HEK293 (cell line): ENCODE measurements at regions not wholly inside any gene's neighbourhood (a gene's known extent, or its start where the extent isn't known, plus 50 kb on each side); places are given as distances from the start of the nearest gene placed in this dataset.

Source experiments
- CTCF ChIA-PET: fragments of 350-600 bp; formaldehyde crosslinking; extraction: SDS; loops from one replicate; lab custom pipeline; 2021; ENCODE audit warnings: antibody characterized with exemption; lab: Yijun Ruan, JAX
- POLR2A ChIA-PET: fragments of 300-600 bp; formaldehyde crosslinking; extraction: SDS; loops from one replicate; lab custom pipeline; 2020; ENCODE audit warnings: antibody characterized with exemption, inconsistent platforms; lab: Yijun Ruan, JAX
- H3K27ac ChIP-seq: fragments of 200-500 bp; sonication (Bioruptor generic); 2 replicates; pipeline ENCODE4 v1.5.1; 2014; ENCODE audit warnings: low read depth, low read length, control low read depth, inconsistent platforms; ENCODE audit errors: extremely low read depth
- H3K36me3 ChIP-seq, 2 experiments: fragments of 200-500 bp in 1 of 2; sonication (Bioruptor generic) in 1 of 2; 1 replicate in 1 of 2; 2 replicates in 1 of 2; pipeline ENCODE4 v1.5.1; 2014 to 2017; ENCODE audit warnings: inconsistent platforms in 2 of 2, low read length in 2 of 2; ENCODE audit not compliant: control insufficient read depth in 2 of 2, insufficient read depth in 1 of 2
- H3K4me1 ChIP-seq: fragments of 200-500 bp; sonication (Bioruptor generic); 2 replicates; pipeline ENCODE4 v1.5.1; 2014; ENCODE audit warnings: mild to moderate bottlenecking, low read length, inconsistent platforms; ENCODE audit not compliant: control insufficient read depth, insufficient read depth
- H3K4me3 ChIP-seq: 2 replicates; pipeline ENCODE4 v1.5.1; 2011; ENCODE audit warnings: low read depth, mild to moderate bottlenecking, control low read depth, low read length, moderate library complexity
- H3K9me3 ChIP-seq: fragments of 200-500 bp; sonication (Bioruptor generic); 2 replicates; pipeline ENCODE4 v1.5.1; 2014; ENCODE audit warnings: low read depth, low read length, inconsistent platforms; ENCODE audit not compliant: control insufficient read depth, insufficient read depth
- HOXD13 ChIP-seq: sonication (generic); formaldehyde crosslinking; IDR thresholded peaks from 2 replicates; pipeline ENCODE4 v1.8.0; 2022; ENCODE audit warnings: missing genetic modification reagents, borderline replicate concordance
- IKZF3 ChIP-seq: fragments of 450-650 bp; IDR thresholded peaks from 2 replicates; pipeline ENCODE4 v1.5.0; 2018; ENCODE audit warnings: missing biosample characterization, mild to moderate bottlenecking, missing genetic modification characterization, moderate library complexity
- PRDM4 ChIP-seq: fragments of 450-650 bp; formaldehyde crosslinking; IDR thresholded peaks from 2 replicates; pipeline ENCODE4 v1.5.1; 2017; ENCODE audit warnings: missing biosample characterization, missing genetic modification characterization
- ZIC2 ChIP-seq: fragments of 450-650 bp; formaldehyde crosslinking; IDR thresholded peaks from 2 replicates; pipeline ENCODE4 v1.5.1; 2016; ENCODE audit warnings: missing biosample characterization, missing genetic modification characterization
- ZNF138 ChIP-seq: fragments of 450-650 bp; formaldehyde crosslinking; IDR thresholded peaks from 2 replicates; pipeline ENCODE4 v1.5.1; 2016; ENCODE audit warnings: missing biosample characterization, missing genetic modification characterization, borderline replicate concordance
- ZNF16 ChIP-seq: fragments of 450-650 bp; formaldehyde crosslinking; IDR thresholded peaks from 2 replicates; pipeline ENCODE4 v1.5.1; 2016; ENCODE audit warnings: low read depth, missing biosample characterization, missing genetic modification characterization
- ZNF169 ChIP-seq: fragments of 450-650 bp; formaldehyde crosslinking; IDR thresholded peaks from 2 replicates; pipeline ENCODE4 v1.5.1; 2016; ENCODE audit warnings: missing biosample characterization, missing genetic modification characterization
- ZNF19 ChIP-seq: fragments of 450-650 bp; formaldehyde crosslinking; IDR thresholded peaks from 2 replicates; pipeline ENCODE4; 2016; ENCODE audit warnings: missing biosample characterization, missing genetic modification characterization, low read depth
- ZNF362 ChIP-seq: fragments of 450-650 bp; formaldehyde crosslinking; IDR thresholded peaks from 2 replicates; pipeline ENCODE4 v1.5.1; 2016; ENCODE audit warnings: missing biosample characterization, missing genetic modification characterization
- ZNF514 ChIP-seq: fragments of 450-650 bp; formaldehyde crosslinking; IDR thresholded peaks from 2 replicates; pipeline ENCODE4 v1.5.1; 2016; ENCODE audit warnings: missing biosample characterization, missing genetic modification characterization
- ZNF544 ChIP-seq: fragments of 450-650 bp; formaldehyde crosslinking; IDR thresholded peaks from 2 replicates; pipeline ENCODE4 v1.5.0; 2017; ENCODE audit warnings: missing biosample characterization, missing genetic modification characterization
- ZNF670 ChIP-seq: fragments of 450-650 bp; formaldehyde crosslinking; IDR thresholded peaks from 2 replicates; pipeline ENCODE4 v1.5.1; 2016; ENCODE audit warnings: missing biosample characterization, missing genetic modification characterization, low read depth

- H3K9me3 ChIP-seq: no peaks in the 10 kb centered on the region
- H3K36me3 ChIP-seq: no peaks in the 10 kb centered on the region
- CTCF ChIA-PET: no interaction called here
- no peak overlapping the region for H3K4me3 ChIP-seq
- TF ChIP-seq ZNF16 (tag by site-specific recombination) (no peak), ZIC2 (tag by site-specific recombination) (no peak), ZNF169 (tag by site-specific recombination) (no peak), ZNF19 (no peak), ZNF514 (tag by site-specific recombination) (no peak), ZNF544 (no peak), HOXD13 (CRISPR knock-in tag) (no peak), PRDM4 (tag by site-specific recombination) (no peak), IKZF3 (no peak), ZNF138 (no peak), ZNF670 (tag by site-specific recombination) (no peak), ZNF362 (tag by site-specific recombination) (no peak)
- TF ChIP-seq, all 188 proteins: peak for 0
- H3K27ac ChIP-seq: no peak overlapping the region
- H3K4me1 ChIP-seq: no peaks in the 10 kb centered on the region
- POLR2A ChIA-PET: no interaction called here
Measured at GRCh38 chr19:23460656-23461055, 65.4 kb upstream of the ZNF91 start.
